NCI-H524 (cell line): ENCODE measurements at regions not wholly inside any gene's neighbourhood (a gene's known extent, or its start where the extent isn't known, plus 50 kb on each side); places are given as distances from the start of the nearest gene placed in this dataset.

ENCODE experiments used
- DNase-seq, 2 experiments: peaks; one replicate each; lab custom pipeline; 2025; lab: John Stamatoyannopoulos, UW

DNA sequence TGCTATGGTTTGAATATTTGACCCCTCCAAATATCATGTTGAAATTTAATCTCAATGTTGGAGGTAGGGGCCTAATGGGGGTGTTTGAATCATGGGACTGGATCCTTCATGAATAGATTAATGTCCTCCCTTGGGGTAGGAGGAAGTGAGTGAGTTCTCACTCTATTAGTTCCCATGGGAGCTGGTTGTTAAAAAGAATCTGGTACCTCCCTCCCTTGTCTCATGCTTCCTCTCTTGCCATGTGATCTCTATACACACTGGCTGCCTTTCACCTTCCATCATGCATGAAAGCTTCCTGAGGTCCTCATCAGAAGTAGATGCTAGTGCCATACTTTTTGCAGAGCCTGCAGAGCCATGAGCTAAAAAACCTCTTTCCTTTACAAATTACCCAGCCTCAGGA, 177.7 kb upstream of the MCTP2 start:
- DNase-seq: no peak

DNA sequence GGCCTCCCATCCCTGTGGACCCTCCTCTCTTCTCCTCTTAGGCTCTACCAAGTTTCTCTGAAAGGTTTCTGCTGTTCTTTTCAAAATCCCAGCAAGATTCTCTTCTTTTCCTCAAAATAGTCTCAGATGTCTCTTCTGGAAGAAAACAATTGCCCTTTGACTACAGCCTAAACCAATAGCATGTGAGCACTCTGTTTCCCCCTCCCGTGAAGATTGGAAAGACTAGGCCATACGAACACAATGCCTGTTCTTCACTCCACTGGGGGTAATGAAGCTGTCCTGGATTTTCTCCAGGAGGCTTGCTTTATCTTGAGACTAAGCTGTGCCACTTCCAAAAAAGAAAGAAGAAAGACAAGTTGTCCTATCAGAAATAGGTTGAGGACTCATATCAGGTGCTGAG, 178.7 kb upstream of the MCTP2 start:
- DNase-seq: no peak

DNA sequence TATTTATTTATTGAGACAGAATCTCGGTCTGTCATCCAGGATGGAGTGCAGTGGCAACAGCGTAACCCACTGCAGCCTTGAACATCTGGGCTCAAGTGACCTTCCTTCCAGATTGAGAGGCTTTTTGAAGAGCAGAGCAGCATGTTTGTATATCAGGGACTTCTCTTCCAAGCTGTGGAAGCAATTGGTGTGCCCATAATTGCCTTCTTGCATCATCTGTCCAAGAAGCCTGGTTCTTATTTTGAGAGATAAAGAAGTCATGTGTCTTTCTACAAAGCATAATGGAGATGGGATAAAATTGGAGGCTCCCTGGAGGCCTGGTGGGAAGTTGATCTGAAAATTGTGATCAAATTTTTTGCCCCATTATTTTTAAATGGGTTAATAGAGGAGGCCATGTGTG, 183.8 kb upstream of the MCTP2 start:
- DNase-seq: no peak

DNA sequence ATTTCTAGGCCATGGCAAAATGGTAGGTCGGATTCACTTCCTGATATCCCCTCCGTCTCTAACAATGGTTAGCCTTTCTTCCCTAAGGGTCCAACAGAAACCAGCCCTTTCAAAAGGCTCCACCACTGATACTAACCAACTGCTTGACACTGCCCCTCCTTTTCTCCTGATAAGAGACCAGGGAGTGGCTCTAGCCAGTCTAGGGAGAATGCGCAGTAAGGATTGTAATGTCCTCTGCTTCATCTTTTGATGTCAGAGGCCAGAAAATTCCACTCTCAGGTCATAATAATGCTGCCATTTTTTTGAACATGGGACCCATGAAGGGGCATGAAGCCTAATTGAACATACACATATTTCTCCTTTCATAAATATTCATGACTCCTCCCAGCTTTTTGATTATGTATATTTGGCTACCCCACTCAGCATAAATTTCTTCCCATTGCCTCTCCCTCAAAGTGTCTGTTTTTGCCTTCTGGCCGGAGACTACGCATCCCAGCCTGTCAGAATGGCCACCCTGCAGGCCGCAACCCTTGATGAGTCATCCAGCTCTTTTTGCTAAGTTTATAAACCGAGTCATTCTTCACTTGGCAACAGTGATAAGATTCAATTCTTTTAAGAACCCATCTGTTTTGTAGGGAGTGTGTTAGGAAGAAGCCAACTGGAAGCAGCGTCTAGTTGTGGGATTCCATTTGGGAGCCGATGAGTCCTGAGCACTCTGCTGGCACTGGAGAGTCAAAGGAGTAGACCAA, 189.0 kb upstream of the MCTP2 start:
- no peak for DNase-seq

DNA sequence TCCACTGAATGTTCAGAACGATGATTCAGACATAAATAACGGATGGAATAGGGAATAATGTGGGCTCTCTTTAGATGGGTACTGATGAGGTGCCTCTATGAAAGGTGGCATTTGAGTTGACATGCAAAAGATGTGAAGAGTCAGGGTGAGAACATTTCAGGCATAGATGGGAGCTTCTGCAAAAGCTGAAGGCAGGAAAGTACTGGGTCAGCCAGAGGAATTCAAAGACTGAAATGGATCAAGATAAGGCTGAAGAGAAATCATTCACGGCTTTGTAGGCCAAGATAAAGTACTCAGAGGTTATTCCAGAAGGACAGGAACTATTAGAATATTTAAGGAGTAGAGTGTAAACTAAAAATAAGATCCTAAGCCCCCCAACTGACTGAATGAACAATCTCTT, 189.6 kb upstream of the MCTP2 start:
- DNase-seq: no peak

DNA sequence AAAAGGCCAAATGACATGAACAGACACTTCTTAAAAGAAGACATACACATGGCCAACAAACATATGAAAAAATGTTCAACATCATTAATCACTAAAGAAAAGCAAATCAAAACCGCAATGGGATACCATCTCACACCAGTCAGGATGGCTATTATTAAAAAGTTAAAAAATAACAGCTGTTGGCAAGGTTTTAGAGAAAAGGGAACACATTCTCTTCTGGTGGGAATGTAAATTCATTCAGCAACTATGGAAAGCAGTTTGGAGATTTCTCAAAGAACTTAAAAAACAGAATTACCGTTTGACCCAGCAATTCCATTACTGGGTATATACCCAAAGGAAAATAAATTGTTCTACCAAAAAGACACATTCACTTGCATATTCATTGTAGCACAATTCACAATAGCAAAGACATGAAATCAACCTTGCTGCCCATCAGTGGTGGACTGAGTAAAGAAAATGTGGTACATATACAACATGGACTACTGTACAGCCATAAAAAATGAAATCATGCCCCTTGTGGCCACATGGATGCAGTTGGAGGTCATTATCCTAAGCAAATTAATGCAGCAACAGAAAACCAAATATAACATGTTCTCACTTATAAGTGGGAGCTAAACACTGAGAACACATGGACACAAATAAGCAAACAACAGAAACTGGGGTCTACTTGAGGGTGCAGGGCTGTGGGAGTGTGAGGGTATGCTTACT, 190.7 kb upstream of the MCTP2 start:
- DNase-seq: no peak

DNA sequence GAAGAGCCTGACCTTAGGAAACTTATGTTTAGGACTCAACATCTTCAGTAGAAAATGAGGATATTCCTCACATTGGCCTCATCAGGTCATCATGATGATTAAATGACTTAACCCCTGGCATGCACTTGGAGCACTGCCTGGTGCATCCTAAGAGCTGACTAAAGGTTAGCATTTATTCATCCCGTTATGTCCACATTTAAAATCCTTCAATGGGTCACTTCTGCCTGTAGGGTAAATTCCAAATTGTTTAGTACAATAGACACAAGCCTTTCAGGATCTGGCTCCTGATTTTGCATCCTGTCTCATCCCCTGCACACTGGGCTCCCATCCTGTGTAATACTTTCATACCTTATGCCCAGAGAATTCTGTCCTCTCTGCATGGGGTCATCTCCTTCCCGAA, 195.2 kb upstream of the MCTP2 start:
- no peak for DNase-seq

DNA sequence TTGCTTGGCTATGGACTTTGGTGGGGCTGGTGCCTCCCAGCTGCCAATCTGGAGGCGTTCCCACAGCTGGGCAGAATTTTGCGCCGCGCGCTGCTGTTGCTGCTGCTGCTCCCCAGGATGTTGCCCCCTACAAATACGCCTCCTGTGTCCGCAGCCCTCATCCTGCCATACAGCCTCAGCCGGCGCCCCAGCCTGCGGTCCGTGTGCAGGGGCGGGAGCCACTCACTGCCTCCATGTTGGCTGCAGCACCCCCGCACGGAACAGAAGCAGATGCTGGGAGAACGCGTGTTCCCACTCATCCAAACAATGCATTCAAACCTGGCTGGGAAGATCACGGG, 197.7 kb upstream of the MCTP2 start:
- DNase-seq: no peak

DNA sequence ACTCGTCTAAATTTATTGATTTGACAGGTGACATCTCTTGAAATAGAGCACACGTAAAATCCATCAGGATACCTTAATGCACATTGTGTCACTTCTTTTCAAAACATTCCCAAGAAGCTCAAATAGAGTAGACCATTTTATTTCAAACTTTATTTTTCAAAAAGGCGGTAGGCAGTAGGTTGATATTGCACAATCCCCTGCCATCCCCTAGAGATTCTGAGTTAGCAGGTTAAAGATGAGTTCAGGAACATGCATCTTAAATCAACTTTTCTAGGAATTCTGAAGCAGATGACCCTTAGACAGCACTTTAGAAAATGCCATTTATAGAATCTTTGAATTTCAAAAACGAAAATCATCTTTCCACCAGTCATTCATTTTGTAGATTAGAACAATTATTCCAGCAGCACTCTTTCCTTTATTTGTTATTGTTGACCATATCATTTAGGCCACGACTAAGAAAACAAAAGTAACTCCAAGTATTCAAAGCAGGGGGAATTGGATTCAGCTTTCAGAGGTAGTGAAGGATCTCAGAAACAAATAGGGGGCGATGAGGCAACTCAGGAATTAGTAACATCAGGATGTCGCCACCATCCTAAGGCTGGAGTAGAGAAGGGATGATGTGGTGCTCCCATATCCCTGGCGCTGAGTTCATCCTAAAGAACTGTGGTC, 198.2 kb upstream of the MCTP2 start:
- no peak for DNase-seq

DNA sequence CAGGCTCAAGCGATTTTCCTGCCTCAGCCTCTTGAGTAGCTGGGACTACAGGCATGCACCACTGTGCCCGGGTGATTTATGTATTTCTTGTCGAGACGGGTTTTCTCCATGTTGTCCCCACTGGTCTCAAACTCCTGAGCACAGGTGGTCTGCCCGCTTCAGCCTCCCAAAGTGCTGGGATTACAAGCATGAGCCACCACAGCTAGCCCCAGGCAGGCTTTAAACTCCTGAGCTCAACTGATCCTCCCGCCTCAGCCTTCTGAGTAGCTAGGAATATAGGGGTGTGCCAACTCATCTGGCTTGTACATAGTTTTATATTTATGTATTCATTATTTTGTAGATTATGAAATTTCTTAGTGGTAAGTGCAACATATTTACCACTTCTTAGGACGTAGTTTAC, 198.8 kb upstream of the MCTP2 start:
- no peak for DNase-seq

DNA sequence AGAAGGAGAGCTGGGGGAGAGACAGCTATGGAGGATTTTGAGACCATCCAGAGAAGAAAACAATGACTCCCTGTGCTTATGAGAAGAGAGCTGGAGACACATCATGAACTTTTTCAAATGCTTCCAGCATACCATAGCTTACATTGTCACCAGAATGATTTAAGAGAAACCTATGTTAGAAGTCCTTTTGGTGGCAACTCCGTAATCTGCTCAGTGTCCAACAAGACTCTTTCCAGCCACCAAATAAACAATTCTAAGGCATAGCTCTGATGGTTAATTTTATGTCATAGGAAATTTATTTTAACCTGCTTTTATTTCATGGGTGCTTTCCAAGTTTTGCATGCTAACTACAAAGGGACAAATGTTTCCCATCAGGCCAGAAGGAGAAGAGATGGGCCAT, 200.3 kb upstream of the MCTP2 start:
- no peak for DNase-seq

DNA sequence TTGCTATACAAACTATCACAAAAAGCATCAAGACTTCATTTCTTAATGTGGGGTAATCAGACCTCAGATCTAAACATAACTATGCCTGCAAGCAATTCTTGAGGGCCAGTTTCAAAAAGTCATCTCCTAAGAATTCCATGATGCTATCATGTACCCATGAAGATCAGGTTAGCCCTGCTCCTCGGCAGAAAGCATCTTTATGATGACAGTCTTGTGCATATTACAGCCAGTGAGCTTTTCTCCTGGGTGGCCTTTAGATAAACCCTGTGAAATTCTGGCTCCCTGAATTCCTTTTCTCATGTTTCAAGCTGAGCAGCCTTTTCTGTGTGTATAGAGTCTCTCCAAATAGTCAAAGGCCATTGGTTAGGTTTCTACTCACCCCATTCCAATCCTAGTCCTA, 201.9 kb upstream of the MCTP2 start:
- DNase-seq: no peak

DNA sequence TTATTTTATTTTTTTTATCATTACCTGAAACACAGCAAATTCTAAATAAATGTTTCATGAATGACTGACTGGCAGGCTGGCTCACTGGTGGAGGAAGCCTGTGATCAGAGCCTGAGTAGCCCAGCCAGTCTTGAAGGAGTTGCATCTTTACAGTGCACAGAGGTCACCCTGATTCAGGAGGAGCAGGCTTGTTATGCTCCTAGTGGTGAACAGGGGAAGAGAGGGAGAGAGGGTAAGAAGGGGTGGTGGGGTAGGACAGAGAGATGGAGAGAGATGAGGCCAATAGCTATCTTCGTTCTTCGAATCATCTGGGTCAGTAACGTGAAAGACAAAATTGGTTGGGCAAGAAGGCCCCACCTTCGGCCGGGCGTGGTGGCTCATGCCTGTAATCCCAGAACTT, 202.6 kb upstream of the MCTP2 start:
- no peak for DNase-seq

DNA sequence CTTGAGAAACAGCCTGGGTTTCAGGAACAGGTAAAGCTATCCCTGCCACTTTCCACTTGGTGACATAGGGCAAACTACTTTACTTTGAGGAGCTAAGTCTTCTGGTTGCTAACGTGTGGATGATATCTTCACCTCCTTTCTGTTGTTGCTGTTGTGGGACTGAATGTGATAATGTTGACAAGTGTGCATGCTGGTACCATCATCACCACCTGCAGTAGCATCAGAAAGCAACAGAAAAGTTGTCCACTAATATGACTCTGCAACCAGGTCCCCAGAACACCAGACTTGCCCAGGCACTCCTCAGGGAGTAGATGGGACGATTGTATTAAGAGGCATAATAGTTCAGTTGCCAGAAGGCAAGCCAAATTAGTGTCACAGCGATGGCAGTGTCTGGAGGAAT, 203.2 kb upstream of the MCTP2 start:
- no peak for DNase-seq

DNA sequence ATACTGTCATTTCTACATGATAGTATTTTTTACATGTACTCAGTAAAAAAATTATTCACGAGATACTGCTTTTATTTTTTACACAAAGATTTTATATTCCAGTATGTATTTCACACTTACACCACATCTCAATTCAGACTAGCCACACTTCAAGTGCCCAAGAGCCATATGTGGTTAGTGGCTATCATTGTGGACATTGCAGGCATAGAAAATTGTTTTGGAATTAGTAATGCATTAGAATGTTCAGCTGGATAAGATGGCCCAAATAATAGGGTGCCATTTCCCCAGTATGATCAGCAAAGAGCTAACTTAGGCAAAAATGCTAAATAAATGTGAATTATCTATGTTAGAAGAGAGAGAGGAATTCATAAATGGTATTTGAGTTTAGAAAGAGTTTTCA, 203.8 kb upstream of the MCTP2 start:
- DNase-seq: no peak

DNA sequence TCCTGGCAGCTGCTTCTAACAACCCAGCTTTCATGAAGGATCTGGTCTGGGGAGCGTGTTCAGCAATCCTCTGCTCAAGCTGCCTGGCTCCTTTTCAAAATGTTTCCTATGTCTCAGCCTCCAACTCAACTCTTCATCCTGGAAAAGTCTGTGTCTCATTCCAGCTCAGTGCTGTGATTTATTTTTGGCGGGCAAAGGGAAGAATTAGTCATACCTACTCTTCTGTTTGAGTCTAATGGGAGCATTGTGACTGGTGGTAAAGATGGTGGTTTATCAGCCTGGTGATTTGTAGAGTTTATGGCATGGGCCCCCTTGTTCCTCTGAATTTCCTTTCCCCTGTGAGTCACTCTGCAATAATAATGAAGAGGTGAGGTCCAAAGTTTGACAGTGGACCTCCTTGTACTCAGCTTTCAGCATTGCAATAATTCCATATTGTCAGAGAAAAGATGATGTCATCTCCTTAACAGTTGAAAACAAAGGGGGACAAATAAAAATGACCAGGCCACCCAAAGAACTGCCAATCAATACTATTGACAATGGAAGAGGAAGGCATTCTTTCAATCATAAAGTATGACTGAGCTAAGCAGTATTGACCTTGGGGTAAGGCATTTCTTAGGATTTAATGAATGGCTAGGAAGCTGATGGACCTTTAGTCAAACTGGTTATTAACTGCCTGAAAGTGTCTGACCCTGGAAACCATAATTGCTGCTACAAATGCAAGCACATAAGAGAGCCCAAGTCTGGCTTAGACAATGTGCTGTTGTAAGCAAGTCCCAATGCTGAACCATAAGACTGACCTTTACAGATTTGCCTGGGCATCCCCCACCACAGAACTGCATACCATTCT, 204.7 kb upstream of the MCTP2 start:
- no peak for DNase-seq

DNA sequence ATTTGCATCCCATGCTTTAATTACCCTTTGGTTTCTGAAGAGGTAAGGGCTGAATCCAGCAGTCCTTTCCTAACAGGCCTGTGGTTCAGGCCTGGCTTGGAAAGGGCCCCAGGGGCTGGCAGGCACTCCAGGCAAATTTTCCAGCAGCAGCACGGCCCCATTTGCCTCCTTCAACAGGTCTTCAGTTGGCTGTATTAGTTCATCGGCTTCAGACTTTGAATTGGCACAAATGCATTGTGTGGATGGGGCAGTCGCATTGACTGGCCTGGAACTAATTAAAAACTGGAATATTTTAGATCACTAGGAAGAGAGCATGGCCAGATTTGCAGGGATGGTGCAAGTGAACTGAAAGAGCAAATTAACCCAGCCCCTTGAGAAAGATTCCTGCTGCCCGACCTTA, 207.8 kb upstream of the MCTP2 start:
- no peak for DNase-seq

DNA sequence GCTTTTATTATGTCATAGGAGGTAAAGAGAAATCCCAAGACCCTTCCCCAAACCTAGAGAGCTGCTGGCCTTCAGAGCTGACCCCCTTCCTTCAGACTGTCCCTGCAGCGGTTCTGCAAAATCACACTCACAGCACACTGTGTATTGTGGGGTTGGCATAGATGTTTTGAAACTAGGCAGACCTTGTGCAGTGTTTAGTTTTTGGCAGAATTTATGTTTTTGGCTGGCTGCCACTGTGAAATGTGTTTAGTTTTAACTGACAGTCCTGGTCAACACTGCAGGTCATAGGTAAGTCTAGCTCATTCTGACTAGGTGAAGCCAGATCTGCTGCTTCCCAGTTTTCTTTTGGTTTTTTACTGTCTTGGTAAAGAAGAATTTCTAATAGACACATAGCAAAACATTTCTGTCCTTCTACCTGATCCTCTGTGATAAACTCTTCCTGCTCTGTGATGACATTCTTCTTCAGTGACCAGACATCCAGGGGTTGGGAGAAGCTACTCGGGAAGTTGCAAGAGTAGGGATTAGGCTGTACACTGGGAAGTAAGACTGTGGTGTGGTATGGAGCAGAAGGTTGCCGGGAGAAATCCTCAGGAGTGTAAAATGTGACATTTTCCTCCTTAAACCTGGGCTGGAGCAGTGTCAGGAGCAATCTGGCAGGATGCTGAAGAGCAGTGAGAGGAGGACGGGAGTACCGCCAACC, 209.6 kb upstream of the MCTP2 start:
- DNase-seq: no peak

DNA sequence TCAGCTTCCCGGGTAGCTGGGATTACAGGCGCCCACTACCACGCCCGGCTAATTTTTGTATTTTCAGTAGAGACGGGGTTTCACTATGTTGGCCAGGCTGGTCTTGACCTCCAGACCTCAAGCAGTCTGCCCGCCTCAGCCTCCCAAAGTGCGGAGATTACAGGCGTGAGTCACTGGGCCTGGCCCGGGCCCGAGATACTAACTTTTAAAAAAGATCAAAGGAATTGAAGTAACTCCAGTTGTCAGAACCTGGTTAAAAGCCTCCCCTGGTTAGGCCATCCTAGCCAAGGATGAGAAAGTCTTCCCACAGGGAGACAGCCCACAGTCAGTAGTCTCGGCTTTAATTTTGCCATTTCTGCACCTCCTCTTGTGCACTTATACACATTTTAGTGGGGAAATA, 212.3 kb upstream of the MCTP2 start:
- no peak for DNase-seq

DNA sequence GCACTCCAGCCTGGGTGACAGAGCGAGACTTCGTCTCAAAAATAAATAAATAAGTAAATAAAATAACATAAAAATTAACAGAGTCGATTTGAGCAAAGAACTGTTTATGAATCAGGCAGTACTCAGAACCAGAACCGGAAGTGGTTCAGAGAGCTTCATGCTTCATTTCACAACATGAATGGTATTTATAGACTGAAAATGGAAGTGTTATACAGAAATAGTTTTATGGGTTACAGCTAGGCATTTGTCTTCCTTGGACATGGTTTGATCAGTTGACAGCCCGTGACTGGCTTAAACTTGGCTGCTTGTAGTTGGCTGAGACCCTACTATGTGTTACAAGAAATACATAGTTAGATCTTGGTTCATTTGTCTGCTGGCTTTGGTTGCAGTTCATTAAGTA, 216.0 kb upstream of the MCTP2 start:
- DNase-seq: no peak

DNA sequence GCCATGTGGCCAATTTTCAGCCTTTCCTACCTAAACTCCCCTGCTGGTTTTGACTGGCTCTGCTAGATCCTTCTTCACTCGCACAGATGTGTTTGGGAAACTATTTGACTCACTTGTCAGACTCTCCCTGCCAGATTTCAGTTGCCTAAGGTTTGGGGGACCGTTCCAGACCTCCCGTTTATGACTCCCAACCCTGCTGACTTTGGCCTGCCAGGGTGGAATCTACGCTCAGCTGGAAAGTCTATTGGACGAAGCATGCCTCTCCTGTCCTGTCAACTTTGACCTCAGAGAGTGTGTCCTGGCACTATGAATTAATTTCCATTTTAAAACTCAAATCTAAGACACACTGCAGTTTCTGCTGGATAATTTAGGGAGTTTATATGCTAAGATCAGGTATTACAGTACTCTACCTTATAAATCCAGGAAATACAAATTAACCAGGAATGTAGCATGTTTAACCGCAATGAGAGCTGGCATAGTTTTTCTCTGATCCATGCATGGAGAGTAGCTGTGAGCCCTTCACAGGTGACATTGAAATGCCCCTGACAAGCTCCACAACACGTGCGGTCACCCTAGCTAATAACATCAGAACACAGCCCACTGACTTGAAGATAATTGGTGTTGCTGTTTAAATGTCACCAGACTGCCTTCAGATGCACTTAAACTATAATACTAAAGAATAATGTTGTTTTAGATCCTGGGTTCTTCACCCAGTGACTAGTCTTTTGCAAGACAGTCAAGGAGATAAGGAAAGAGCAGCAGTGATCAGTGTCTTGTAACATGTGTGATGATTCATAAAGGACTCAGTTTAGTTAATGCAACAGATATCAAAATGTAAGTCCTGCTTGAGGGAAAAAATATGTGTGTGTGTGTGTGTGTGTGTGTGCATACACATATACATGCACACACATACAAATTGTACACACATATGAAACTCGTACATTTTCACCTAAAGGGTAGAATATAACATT, 223.0 kb upstream of the MCTP2 start:
- no peak for DNase-seq
